ENCODE measurements at regions not wholly inside any gene's neighbourhood (a gene's known extent, or its start where the extent isn't known, plus 50 kb on each side); places are given as distances from the start of the nearest gene placed in this dataset.

DNA sequence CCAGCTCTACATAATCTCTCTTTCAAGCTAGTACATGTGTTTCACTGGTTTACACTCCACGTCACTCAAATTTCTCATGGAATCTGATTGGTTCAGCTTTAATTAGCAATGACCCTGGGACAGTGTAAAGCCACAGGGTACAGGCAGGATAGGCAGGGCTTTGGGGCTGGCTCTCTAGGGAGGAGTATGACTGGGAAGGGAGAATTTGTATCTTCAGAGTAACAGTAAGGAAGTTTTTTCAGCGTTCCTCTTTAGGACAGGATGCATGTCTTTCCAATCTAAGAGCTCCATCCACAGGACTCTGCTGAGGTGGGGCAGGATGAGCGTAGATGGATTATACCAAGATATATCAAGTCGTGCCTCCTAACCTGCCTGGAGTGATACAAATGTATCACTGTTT is 112.0 kb upstream of the CLEC14A start:
- TF ChIP-seq, protein P1, sequence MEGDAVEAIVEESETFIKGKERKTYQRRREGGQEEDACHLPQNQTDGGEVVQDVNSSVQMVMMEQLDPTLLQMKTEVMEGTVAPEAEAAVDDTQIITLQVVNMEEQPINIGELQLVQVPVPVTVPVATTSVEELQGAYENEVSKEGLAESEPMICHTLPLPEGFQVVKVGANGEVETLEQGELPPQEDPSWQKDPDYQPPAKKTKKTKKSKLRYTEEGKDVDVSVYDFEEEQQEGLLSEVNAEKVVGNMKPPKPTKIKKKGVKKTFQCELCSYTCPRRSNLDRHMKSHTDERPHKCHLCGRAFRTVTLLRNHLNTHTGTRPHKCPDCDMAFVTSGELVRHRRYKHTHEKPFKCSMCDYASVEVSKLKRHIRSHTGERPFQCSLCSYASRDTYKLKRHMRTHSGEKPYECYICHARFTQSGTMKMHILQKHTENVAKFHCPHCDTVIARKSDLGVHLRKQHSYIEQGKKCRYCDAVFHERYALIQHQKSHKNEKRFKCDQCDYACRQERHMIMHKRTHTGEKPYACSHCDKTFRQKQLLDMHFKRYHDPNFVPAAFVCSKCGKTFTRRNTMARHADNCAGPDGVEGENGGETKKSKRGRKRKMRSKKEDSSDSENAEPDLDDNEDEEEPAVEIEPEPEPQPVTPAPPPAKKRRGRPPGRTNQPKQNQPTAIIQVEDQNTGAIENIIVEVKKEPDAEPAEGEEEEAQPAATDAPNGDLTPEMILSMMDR (IDR thresholded peaks at IDR 0.05), result no peak
- TF ChIP-seq EZH2phosphoT487 (IDR thresholded peaks at IDR 0.05), result no peak

All from neural progenitor cell (in vitro differentiated cells).